Lower lobe of right lung (tissue), 2 donors: ENCODE measurements at regions not wholly inside any gene's neighbourhood (a gene's known extent, or its start where the extent isn't known, plus 50 kb on each side); places are given as distances from the start of the nearest gene placed in this dataset.

ENCODE experiments used
- ATAC-seq, 2 donors: fragments of 200-7000 bp; cut with Tn5 transposase; one replicate each; pipeline ENCODE4 v1.9.1; 2020 to 2022; ENCODE audit warnings: mild to moderate bottlenecking in 2 of 2, moderate library complexity in 2 of 2
- DNase-seq: peaks from one replicate; pipeline ENCODE4 v3.0.0-alpha.2; 2020
- H3K27ac ChIP-seq: fragments of 200-600 bp; one replicate; pipeline ENCODE4 v1.8.0; 2022
- H3K27me3 ChIP-seq: fragments of 200-600 bp; one replicate; pipeline ENCODE4 v1.8.0; 2022; ENCODE audit warnings: low read depth
- H3K36me3 ChIP-seq: fragments of 200-600 bp; one replicate; pipeline ENCODE4 v1.8.0; 2022; ENCODE audit warnings: mild to moderate bottlenecking
- H3K4me1 ChIP-seq: fragments of 200-600 bp; one replicate; pipeline ENCODE4 v1.8.0; 2022
- H3K4me3 ChIP-seq: fragments of 200-600 bp; one replicate; pipeline ENCODE4 v1.8.0; 2022; ENCODE audit warnings: mild to moderate bottlenecking
- H3K9me3 ChIP-seq: fragments of 200-600 bp; one replicate; pipeline ENCODE4 v1.8.0; 2022
- CTCF ChIP-seq: fragments of 200-600 bp; IDR thresholded peaks from one replicate; pipeline ENCODE4 v1.8.0; 2022; ENCODE audit warnings: antibody characterized with exemption, mild to moderate bottlenecking
- intact Hi-C: fragments of 100-400 bp; cut with DNase I; formaldehyde crosslinking; loops from one replicate; pipeline ENCODE4 v1.11.0; 2022
- donor health status: DM: no; HTN: yes; CAD: no; lungs with severe emphysema.

GRCh38 chr22:27242474-27242873, 559.1 kb downstream of the MN1 start:
- ATAC-seq (no peak), DNase-seq (no peak)
- intact Hi-C loops = no loop called here

GRCh38 chr22:27242917-27243589, 558.5 kb downstream of the MN1 start:
- Histone ChIP-seq H3K4me3 (no peak overlapping the region), H3K4me1 (peaks cover 7% of the 10 kb centered on the region), H3K9me3 (no peaks in the 10 kb centered on the region), H3K27me3 (peaks cover 5% of the 10 kb centered on the region), H3K27ac (no peak overlapping the region), H3K36me3 (no peaks in the 10 kb centered on the region)
- TF ChIP-seq CTCF = no peak
- no peak for ATAC-seq
- DNase-seq = no peak
- intact Hi-C loops = no loop called here

More at GRCh38 chr22:27242474-27242873, 559.1 kb downstream of the MN1 start:
- Histone ChIP-seq H3K4me3 (no peak overlapping the region), H3K27ac (no peak overlapping the region), H3K27me3 (peaks cover 5% of the 10 kb centered on the region), H3K36me3 (no peaks in the 10 kb centered on the region), H3K9me3 (no peaks in the 10 kb centered on the region), H3K4me1 (peaks cover 5% of the 10 kb centered on the region)
- TF ChIP-seq CTCF = no peak

GRCh38 chr22:27244328-27244727, 557.2 kb downstream of the MN1 start:
- intact Hi-C loops = no loop called here
- ATAC-seq (no peak), DNase-seq (no peak)
- peaks cover 3% of the 10 kb centered on the region for H3K27me3 ChIP-seq
- H3K9me3 ChIP-seq = no peaks in the 10 kb centered on the region
- H3K36me3 ChIP-seq = no peaks in the 10 kb centered on the region
- no peak overlapping the region for H3K4me3 ChIP-seq
- no peak overlapping the region for H3K27ac ChIP-seq
- TF ChIP-seq CTCF = no peak
- H3K4me1 ChIP-seq = peaks cover 7% of the 10 kb centered on the region

DNA sequence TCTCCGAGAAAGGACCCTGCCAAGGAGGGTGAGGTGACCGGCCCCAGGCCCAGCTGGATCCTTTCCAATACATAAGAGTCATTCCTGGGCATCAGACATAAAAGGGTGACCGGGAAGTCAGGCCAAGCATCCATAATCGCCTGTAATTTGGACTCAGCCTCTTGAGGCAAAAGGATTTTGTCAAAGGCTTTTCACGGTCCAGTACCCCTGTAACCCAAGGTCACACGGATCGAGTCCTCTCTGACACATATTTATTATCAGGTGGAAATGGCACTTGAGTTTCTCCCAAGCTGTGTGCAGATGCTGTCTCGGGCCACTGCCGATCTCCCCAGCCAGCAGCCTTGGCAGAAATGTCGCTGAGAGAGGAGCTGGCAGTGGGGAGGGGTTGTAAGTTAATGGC, 556.5 kb downstream of the MN1 start:
- Histone ChIP-seq H3K9me3 (no peaks in the 10 kb centered on the region), H3K4me1 (peaks cover 7% of the 10 kb centered on the region), H3K27ac (no peak overlapping the region), H3K27me3 (no peaks in the 10 kb centered on the region), H3K4me3 (no peak overlapping the region), H3K36me3 (no peaks in the 10 kb centered on the region)
- ATAC-seq (no peak), DNase-seq (no peak)
- TF ChIP-seq CTCF = no peak
- intact Hi-C loops = no loop called here

GRCh38 chr22:27246558-27246957, 555.0 kb downstream of the MN1 start:
- intact Hi-C loops = no loop called here
- Histone ChIP-seq H3K27me3 (no peaks in the 10 kb centered on the region), H3K9me3 (no peaks in the 10 kb centered on the region), H3K36me3 (no peaks in the 10 kb centered on the region), H3K4me3 (no peak overlapping the region), H3K27ac (no peak overlapping the region), H3K4me1 (peaks cover 7% of the 10 kb centered on the region)
- ATAC-seq (no peak), DNase-seq (no peak)
- TF ChIP-seq CTCF = no peak
